ENCODE measurements at regions not wholly inside any gene's neighbourhood (a gene's known extent, or its start where the extent isn't known, plus 50 kb on each side); places are given as distances from the start of the nearest gene placed in this dataset.

DNA sequence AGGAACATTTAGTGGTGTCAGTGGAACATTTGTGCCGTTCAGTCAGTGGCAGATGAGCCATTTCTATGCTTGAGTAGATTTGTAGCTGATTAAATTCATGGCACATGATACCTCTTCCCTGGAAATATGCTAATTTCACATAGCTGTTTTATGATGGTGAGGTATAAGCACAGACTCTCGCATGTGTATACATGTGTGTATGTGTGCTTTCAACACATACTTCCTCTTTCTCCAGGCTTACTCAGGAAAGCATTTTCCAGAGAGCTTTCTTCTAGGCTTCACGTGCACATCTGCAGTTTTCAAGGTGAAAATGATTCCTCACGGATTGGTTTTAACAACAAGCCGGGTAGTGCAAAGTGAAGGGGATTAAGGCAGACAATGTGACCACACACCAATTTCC is 396.5 kb downstream of the HDGFL1 start:
- peaks cover 4 to 10% (median 6%) of the 10 kb centered on the region in 6 donors for H3K9me3 Mint-ChIP-seq
- no peak overlapping the region for H3K4me3 Mint-ChIP-seq

GRCh38 chr6:22966691-22967422 is 397.5 kb downstream of the HDGFL1 start:
- Mint-ChIP-seq H3K4me3 (no peak overlapping the region), H3K27me3 (ENCODE audit: low read depth in 3 of 3) (peaks cover 0 to 4% (median 0%) of the 10 kb centered on the region in 3 donors), H3K27ac (no peak overlapping the region), H3K9me3 (peaks cover 4 to 11% (median 10%) of the 10 kb centered on the region in 6 donors), H3K4me1 (peaks cover 5 to 10% of the 10 kb centered on the region in 2 donors), H3K36me3 (peaks cover 0 to 4% (median 4%) of the 10 kb centered on the region in 3 donors)
- DNase-seq = no peak

More for the DNA sequence above, 396.5 kb downstream of the HDGFL1 start:
- H3K27me3 Mint-ChIP-seq (ENCODE audit: low read depth in 3 of 3) = peaks cover 0 to 2% (median 0%) of the 10 kb centered on the region in 3 donors
- no peak overlapping the region for H3K27ac Mint-ChIP-seq
- DNase-seq = no peak
- peaks cover 0 to 4% (median 4%) of the 10 kb centered on the region in 3 donors for H3K36me3 Mint-ChIP-seq
- peaks cover 5 to 10% of the 10 kb centered on the region in 2 donors for H3K4me1 Mint-ChIP-seq

DNA sequence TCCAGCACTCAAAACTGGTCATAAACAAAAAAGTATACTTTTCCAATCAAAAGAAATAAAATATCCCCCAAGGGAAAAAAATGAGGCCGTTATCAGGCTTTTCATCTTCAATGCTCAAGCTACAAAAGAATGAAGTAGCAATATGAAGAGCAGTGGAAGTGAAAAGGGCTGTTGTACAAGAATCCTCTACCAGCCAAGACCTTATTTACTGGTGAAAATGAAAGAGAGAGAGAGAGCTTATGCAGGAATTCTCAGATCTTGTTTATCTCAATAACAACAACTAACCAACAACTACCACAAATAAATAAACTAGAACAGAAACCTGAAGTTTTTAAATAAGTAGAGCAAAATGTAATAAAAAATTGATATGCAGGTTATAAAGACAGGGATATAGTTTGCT is 400.6 kb downstream of the HDGFL1 start:
- DNase-seq = no peak
- Mint-ChIP-seq H3K36me3 (peaks cover 0 to 7% (median 4%) of the 10 kb centered on the region in 3 donors), H3K27me3 (ENCODE audit: low read depth in 3 of 3) (peaks cover 0 to 5% (median 0%) of the 10 kb centered on the region in 3 donors), H3K4me3 (no peak overlapping the region), H3K4me1 (peaks cover 0 to 2% of the 10 kb centered on the region in 2 donors), H3K9me3 (peaks cover 5 to 16% (median 8%) of the 10 kb centered on the region in 6 donors), H3K27ac (no peak overlapping the region)

DNA sequence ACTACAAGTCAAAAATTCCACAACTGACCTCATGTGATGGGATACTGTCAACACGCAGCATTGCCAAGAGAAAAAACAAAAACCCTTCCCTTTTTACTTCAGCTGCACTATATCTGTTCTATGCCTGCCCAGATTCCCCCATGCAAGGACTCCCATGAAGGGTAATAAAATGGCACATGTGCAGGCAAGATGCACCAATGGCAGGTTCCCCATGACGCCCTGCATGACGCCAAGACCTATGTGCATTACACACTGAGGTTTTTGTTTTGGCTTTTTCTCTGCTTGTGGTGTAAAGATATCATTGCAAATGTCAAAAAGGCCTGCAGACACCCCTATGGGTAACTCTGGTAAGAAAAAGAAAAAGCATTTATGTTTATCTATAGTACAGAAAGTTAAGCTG is 403.4 kb downstream of the HDGFL1 start:
- H3K4me3 Mint-ChIP-seq = no peak overlapping the region
- H3K27me3 Mint-ChIP-seq (ENCODE audit: low read depth in 3 of 3) = peaks cover 0 to 4% (median 0%) of the 10 kb centered on the region in 3 donors
- H3K36me3 Mint-ChIP-seq = peaks cover 0 to 7% (median 4%) of the 10 kb centered on the region in 3 donors
- no peaks in the 10 kb centered on the region for H3K4me1 Mint-ChIP-seq
- no peak for DNase-seq
- no peak overlapping the region for H3K27ac Mint-ChIP-seq
- H3K9me3 Mint-ChIP-seq = peaks cover 1 to 22% (median 8%) of the 10 kb centered on the region in 6 donors

DNA sequence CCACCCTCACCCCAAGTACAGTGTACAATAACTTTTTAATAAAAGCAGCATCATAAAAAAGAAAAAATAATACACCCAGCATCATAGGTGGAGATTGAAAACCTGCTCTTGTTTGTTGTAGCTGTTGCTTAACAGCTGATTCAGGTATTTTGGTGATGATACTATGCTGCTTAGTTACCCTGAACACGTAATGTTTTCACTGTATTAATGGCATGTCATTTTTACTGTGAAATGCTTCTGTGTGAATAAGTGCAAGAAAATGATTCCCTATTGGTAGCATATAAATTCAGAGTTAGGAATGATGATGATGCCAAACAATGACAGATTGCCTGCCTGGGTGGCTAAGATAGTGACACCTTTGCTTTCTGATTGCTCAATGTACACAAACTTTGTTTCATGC is 405.7 kb downstream of the HDGFL1 start:
- Mint-ChIP-seq H3K27ac (no peak overlapping the region), H3K27me3 (ENCODE audit: low read depth in 3 of 3) (peaks cover 0 to 5% (median 2%) of the 10 kb centered on the region in 3 donors), H3K9me3 (peaks cover 4 to 27% (median 10%) of the 10 kb centered on the region in 6 donors), H3K36me3 (peaks cover 0 to 3% (median 0%) of the 10 kb centered on the region in 3 donors), H3K4me1 (no peaks in the 10 kb centered on the region), H3K4me3 (no peak overlapping the region)
- DNase-seq = no peak

DNA sequence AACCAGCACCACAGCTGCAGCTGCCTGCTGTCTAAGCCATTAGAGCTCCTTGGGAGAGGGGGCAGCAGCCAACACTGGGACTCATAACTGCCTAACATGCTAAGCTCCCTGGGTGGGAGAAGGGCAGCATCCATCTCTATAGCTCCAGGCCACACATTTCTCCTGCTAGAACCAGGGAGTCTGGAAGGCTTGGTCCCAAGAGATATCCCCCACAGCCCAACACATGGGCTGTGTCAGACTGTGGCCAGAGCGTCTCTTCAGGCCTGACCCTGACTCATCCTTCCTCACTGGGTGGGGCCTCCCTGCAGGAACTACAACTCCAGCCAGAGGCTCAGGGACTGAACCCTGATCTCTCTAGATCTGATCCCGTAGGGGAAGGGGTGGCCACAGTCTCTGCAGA is 411.1 kb downstream of the HDGFL1 start:
- peaks cover 5 to 34% (median 13%) of the 10 kb centered on the region in 6 donors for H3K9me3 Mint-ChIP-seq
- no peaks in the 10 kb centered on the region for H3K36me3 Mint-ChIP-seq
- H3K27ac Mint-ChIP-seq = no peak overlapping the region
- H3K4me3 Mint-ChIP-seq = no peak overlapping the region
- H3K4me1 Mint-ChIP-seq = no peaks in the 10 kb centered on the region
- H3K27me3 Mint-ChIP-seq (ENCODE audit: low read depth in 3 of 3) = peaks cover 0 to 5% (median 1%) of the 10 kb centered on the region in 3 donors
- DNase-seq = no peak

DNA sequence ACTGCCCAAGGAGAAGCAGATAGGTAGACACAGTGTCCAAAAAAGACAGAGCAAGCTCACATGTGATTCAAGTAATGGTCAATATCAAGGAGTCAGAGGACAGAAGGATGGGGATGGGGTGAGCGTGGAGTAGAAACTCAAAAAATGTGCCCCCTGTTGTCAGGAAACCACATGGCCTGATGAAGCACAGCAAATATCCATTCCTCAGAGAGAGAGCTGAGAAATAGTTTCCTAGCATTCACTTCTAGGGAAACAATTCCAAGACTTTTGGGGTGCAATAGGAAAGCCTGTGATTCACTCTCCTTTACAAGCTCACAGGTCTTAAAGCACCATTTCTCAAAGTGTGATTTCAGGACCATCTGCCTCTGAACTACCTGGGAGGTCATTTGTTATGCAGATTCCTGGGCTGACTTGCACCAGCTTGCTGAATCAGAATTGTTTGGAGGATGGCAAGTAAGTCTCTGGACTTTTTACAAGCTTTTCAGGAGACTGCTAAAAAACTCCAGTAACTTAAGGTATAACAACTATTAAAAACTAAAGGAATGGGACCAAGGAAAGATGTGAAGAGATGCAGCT is 432.8 kb downstream of the HDGFL1 start:
- peaks cover 7 to 28% (median 14%) of the 10 kb centered on the region in 6 donors for H3K9me3 Mint-ChIP-seq
- peaks cover 0 to 2% (median 0%) of the 10 kb centered on the region in 3 donors for H3K27me3 Mint-ChIP-seq (ENCODE audit: low read depth in 3 of 3)
- peaks cover 0 to 3% (median 0%) of the 10 kb centered on the region in 3 donors for H3K36me3 Mint-ChIP-seq
- no peaks in the 10 kb centered on the region for H3K4me1 Mint-ChIP-seq
- no peak for DNase-seq
- H3K4me3 Mint-ChIP-seq = no peak overlapping the region
- no peak overlapping the region for H3K27ac Mint-ChIP-seq

DNA sequence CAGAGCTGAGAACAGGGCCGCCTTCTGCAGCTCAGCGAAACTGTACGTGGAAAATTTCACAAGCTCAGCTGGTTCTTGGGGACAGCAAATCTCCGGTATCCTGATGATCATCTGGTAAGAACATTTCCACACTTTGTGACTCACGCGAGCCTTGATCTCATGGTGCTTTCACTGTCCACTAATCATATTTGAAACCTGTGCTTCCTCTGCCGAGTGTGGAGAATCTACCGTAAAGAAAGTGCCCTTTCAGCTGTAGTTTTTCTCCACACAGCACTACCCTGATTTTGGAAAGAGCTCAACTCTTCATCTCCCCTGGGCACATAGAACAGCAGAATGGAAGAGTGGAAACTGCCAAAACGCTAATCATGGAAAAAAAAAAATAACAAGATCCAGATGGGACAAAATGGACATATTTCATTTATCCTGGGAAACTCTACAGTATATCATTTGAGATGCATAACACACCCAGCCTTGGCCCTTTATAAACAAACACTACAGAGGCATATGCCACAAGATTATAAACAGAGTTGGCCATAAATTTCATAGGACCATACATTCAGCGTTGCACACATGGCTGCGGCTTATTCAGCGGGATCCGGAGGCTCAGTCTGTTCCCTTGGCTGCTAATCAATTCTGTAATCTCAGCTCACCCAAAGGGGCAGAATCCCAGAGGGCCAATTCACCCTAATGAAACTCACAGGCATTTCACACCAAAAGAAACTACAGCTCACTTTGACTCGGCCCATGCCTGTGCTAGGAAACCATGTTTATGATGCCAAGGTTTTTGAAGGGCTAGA is 434.5 kb downstream of the HDGFL1 start:
- no peak for DNase-seq

DNA sequence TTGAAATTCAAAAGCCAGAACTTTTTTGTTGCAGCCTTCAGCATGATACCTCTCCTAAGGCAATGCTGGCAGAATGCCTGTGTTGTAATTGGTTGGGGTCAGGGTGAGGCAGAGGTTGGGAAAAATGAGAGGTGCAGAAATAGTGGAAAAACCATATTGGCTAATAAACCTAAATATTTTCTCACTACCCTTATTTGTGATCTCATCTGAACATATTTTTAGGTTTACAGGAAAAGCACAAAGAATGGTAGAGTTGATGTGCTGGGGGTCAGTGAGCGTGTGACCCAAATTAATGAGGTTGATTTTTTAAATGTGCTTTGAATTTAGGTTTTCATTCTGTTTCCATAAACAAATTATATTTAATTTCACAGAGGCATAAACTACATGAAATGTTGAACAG is 437.3 kb downstream of the HDGFL1 start:
- Mint-ChIP-seq H3K36me3 (no peaks in the 10 kb centered on the region), H3K9me3 (peaks cover 0 to 13% (median 7%) of the 10 kb centered on the region in 6 donors), H3K4me1 (no peaks in the 10 kb centered on the region), H3K27ac (no peak overlapping the region), H3K27me3 (ENCODE audit: low read depth in 3 of 3) (peaks cover 0 to 2% (median 2%) of the 10 kb centered on the region in 3 donors), H3K4me3 (no peak overlapping the region)
- no peak for DNase-seq

More for the DNA sequence above, 434.5 kb downstream of the HDGFL1 start:
- no peak overlapping the region for H3K4me3 Mint-ChIP-seq
- peaks cover 7 to 24% (median 11%) of the 10 kb centered on the region in 6 donors for H3K9me3 Mint-ChIP-seq
- H3K27me3 Mint-ChIP-seq (ENCODE audit: low read depth in 3 of 3) = peaks cover 0 to 2% (median 0%) of the 10 kb centered on the region in 3 donors
- no peaks in the 10 kb centered on the region for H3K4me1 Mint-ChIP-seq
- H3K27ac Mint-ChIP-seq = no peak overlapping the region
- H3K36me3 Mint-ChIP-seq = peaks cover 0 to 3% (median 0%) of the 10 kb centered on the region in 3 donors

DNA sequence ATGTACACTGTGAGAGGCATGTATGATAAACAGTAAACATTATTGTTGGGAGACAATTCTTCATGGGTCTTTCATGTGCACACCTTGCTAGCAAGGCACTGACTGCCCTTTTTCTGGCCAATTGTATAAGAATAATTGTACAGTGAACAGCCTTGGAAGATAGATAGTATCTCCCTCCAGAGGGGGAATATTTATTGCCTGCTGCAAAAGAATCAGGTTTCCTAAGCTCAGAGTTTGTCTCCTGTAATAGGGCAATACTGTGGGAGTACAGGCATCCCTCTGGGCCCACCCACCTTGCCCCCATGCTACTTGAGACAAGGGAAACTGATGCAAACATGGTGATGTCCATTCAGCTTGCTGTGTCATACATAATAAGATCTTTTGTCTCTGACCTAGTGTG is 442.2 kb downstream of the HDGFL1 start:
- Mint-ChIP-seq H3K27ac (no peak overlapping the region), H3K27me3 (ENCODE audit: low read depth in 3 of 3) (peaks cover 0 to 5% (median 2%) of the 10 kb centered on the region in 3 donors), H3K4me3 (no peak overlapping the region), H3K36me3 (peaks cover 0 to 4% (median 0%) of the 10 kb centered on the region in 3 donors), H3K9me3 (peaks cover 2 to 24% (median 15%) of the 10 kb centered on the region in 6 donors), H3K4me1 (no peaks in the 10 kb centered on the region)
- no peak for DNase-seq

DNA sequence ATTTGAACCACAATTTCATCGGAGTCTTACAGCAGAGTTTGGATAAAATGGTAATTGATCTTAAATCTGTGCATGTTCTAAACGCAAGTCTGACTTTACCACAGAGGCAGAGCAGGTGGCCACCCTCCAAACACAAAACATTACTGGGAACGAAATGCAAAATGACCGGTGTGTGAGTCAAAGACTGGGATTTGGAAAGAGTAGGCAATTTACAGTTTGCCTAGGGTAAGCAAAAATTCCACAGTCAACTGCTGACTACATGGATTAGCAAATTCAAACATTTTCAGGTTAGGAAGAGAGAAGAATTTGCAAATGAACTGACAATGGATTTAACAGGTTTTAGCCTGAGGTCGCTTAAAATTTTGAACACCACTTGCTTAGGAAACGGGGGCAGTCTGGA is 444.4 kb downstream of the HDGFL1 start:
- H3K27me3 Mint-ChIP-seq (ENCODE audit: low read depth in 3 of 3) = peaks cover 0 to 5% (median 3%) of the 10 kb centered on the region in 3 donors
- no peaks in the 10 kb centered on the region for H3K4me1 Mint-ChIP-seq
- peaks cover 0 to 4% (median 0%) of the 10 kb centered on the region in 3 donors for H3K36me3 Mint-ChIP-seq
- peaks cover 2 to 27% (median 18%) of the 10 kb centered on the region in 6 donors for H3K9me3 Mint-ChIP-seq
- H3K27ac Mint-ChIP-seq = no peak overlapping the region
- no peak for DNase-seq
- H3K4me3 Mint-ChIP-seq = no peak overlapping the region

DNA sequence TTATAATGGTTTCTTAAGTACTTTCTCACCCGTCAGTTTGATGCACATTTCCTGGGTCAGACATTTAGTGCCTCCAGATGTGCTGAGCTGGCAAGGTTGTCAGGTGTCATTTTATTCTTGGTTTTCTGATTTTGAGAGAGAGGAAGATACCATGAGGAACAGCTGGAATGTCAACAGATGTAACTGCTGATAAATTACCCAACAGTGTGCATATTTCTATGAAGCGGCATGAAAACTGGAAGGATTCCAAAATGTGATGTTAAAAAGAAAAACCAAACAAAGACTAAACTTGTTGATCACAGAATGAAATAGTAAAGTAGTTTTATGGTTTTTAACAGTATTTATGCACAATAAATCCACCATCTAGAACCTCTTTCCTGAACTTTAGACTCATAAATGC is 447.3 kb downstream of the HDGFL1 start:
- Mint-ChIP-seq H3K27ac (no peak overlapping the region), H3K4me3 (no peak overlapping the region), H3K27me3 (ENCODE audit: low read depth in 3 of 3) (peaks cover 0 to 5% (median 1%) of the 10 kb centered on the region in 3 donors), H3K9me3 (peaks cover 2 to 24% (median 12%) of the 10 kb centered on the region in 6 donors), H3K4me1 (no peaks in the 10 kb centered on the region), H3K36me3 (peaks cover 0 to 4% (median 0%) of the 10 kb centered on the region in 3 donors)
- no peak for DNase-seq

DNA sequence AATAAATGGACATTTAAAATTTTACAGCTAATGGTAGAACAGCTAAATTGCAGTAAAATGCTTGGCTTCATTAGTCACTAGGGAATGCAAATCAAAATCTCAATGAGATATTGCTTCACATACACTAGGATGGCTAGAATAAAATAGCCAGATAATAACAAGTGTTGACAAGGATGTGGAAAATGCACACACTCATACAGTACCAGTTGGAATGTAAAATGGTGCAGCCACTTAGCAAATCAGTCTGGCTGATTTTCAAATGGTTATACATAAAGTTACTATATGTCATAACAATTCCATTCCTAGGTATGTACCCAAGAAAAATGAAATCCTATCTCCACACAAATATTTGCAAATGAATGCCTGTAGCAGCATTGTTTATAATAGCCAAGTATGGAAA is 452.1 kb downstream of the HDGFL1 start:
- no peak overlapping the region for H3K27ac Mint-ChIP-seq
- no peaks in the 10 kb centered on the region for H3K36me3 Mint-ChIP-seq
- DNase-seq = no peak
- H3K4me1 Mint-ChIP-seq = no peaks in the 10 kb centered on the region
- peaks cover 0 to 1% (median 1%) of the 10 kb centered on the region in 3 donors for H3K27me3 Mint-ChIP-seq (ENCODE audit: low read depth in 3 of 3)
- H3K4me3 Mint-ChIP-seq = no peak overlapping the region
- H3K9me3 Mint-ChIP-seq = peaks cover 0 to 8% (median 5%) of the 10 kb centered on the region in 6 donors

Data from immature natural killer cell (primary cell).